ENCODE measurements at regions not wholly inside any gene's neighbourhood (a gene's known extent, or its start where the extent isn't known, plus 50 kb on each side); places are given as distances from the start of the nearest gene placed in this dataset.

- no peak for DNase-seq (ENCODE audit: low read depth, low spot score)
- Histone ChIP-seq H3K9me3 (ENCODE audit: low read depth, low read length) (no peaks in the 10 kb centered on the region), H3K27ac (no peak overlapping the region), H3K4me3 (no peak overlapping the region), H3K36me3 (ENCODE audit: insufficient read depth, low read length) (no peaks in the 10 kb centered on the region), H3K9ac (ENCODE audit: insufficient read length) (no peak overlapping the region)
- TF ChIP-seq EZH2 (IDR thresholded peaks at IDR 0.05) (no peak), POLR2AphosphoS5 (IDR thresholded peaks at IDR 0.05; ENCODE audit: borderline replicate concordance, low read depth, low read length) (no peak)
Measured at GRCh38 chr13:104868806-104869205, 1666.7 kb downstream of the EFNB2 start.

- no peaks in the 10 kb centered on the region for H3K36me3 ChIP-seq (ENCODE audit: insufficient read depth, low read length)
- TF ChIP-seq FOXP2 (optimal IDR thresholded peaks at IDR 0.05; ENCODE audit: control extremely low read depth, extremely low read length, insufficient read depth): no peak
- TF ChIP-seq POLR2AphosphoS5 (IDR thresholded peaks at IDR 0.05; ENCODE audit: borderline replicate concordance, low read depth, low read length): no peak
- no peak for TF ChIP-seq EZH2 (IDR thresholded peaks at IDR 0.05)
- no peak for DNase-seq (ENCODE audit: low read depth, low spot score)
- H3K4me3 ChIP-seq: no peak overlapping the region
- no peak overlapping the region for H3K27ac ChIP-seq
- H3K9me3 ChIP-seq (ENCODE audit: low read depth, low read length): no peaks in the 10 kb centered on the region
- H3K9ac ChIP-seq (ENCODE audit: insufficient read length): no peak overlapping the region
Measured at GRCh38 chr13:104855581-104855980, 1679.9 kb downstream of the EFNB2 start.

GRCh38 chr13:104854698-104855097 lies 1680.8 kb downstream of the EFNB2 start:
- Histone ChIP-seq H3K36me3 (ENCODE audit: insufficient read depth, low read length) (no peaks in the 10 kb centered on the region), H3K4me3 (no peak overlapping the region), H3K9me3 (ENCODE audit: low read depth, low read length) (no peaks in the 10 kb centered on the region), H3K9ac (ENCODE audit: insufficient read length) (no peak overlapping the region), H3K27ac (no peak overlapping the region)
- TF ChIP-seq POLR2AphosphoS5 (IDR thresholded peaks at IDR 0.05; ENCODE audit: borderline replicate concordance, low read depth, low read length) (no peak), EZH2 (IDR thresholded peaks at IDR 0.05) (no peak), FOXP2 (optimal IDR thresholded peaks at IDR 0.05; ENCODE audit: control extremely low read depth, extremely low read length, insufficient read depth) (no peak)
- no peak for DNase-seq (ENCODE audit: low read depth, low spot score)

GRCh38 chr13:104854007-104854406 lies 1681.5 kb downstream of the EFNB2 start:
- no peak overlapping the region for H3K27ac ChIP-seq
- no peak for TF ChIP-seq FOXP2 (optimal IDR thresholded peaks at IDR 0.05; ENCODE audit: control extremely low read depth, extremely low read length, insufficient read depth)
- H3K9me3 ChIP-seq (ENCODE audit: low read depth, low read length): no peaks in the 10 kb centered on the region
- H3K4me3 ChIP-seq: no peak overlapping the region
- no peak for DNase-seq (ENCODE audit: low read depth, low spot score)
- H3K9ac ChIP-seq (ENCODE audit: insufficient read length): no peak overlapping the region
- no peaks in the 10 kb centered on the region for H3K36me3 ChIP-seq (ENCODE audit: insufficient read depth, low read length)

- no peak overlapping the region for H3K4me3 ChIP-seq
- H3K9ac ChIP-seq (ENCODE audit: insufficient read length): no peak overlapping the region
- H3K9me3 ChIP-seq (ENCODE audit: low read depth, low read length): no peaks in the 10 kb centered on the region
- no peak for DNase-seq (ENCODE audit: low read depth, low spot score)
- H3K27ac ChIP-seq: no peak overlapping the region
- TF ChIP-seq FOXP2 (optimal IDR thresholded peaks at IDR 0.05; ENCODE audit: control extremely low read depth, extremely low read length, insufficient read depth) (no peak), POLR2AphosphoS5 (IDR thresholded peaks at IDR 0.05; ENCODE audit: borderline replicate concordance, low read depth, low read length) (no peak), EZH2 (IDR thresholded peaks at IDR 0.05) (no peak)
- H3K36me3 ChIP-seq (ENCODE audit: insufficient read depth, low read length): no peaks in the 10 kb centered on the region
Measured at GRCh38 chr13:104847922-104848321, 1687.5 kb downstream of the EFNB2 start.

GRCh38 chr13:104843401-104843800 lies 1692.1 kb downstream of the EFNB2 start:
- H3K4me3 ChIP-seq: no peak overlapping the region
- H3K9ac ChIP-seq (ENCODE audit: insufficient read length): no peak overlapping the region
- no peak for DNase-seq (ENCODE audit: low read depth, low spot score)
- no peaks in the 10 kb centered on the region for H3K36me3 ChIP-seq (ENCODE audit: insufficient read depth, low read length)
- no peaks in the 10 kb centered on the region for H3K9me3 ChIP-seq (ENCODE audit: low read depth, low read length)
- TF ChIP-seq POLR2AphosphoS5 (IDR thresholded peaks at IDR 0.05; ENCODE audit: borderline replicate concordance, low read depth, low read length): no peak
- no peak for TF ChIP-seq EZH2 (IDR thresholded peaks at IDR 0.05)
- no peak for TF ChIP-seq FOXP2 (optimal IDR thresholded peaks at IDR 0.05; ENCODE audit: control extremely low read depth, extremely low read length, insufficient read depth)
- H3K27ac ChIP-seq: no peak overlapping the region

GRCh38 chr13:104841110-104841509 lies 1694.4 kb downstream of the EFNB2 start:
- DNase-seq (ENCODE audit: low read depth, low spot score): no peak
- Histone ChIP-seq H3K9me3 (ENCODE audit: low read depth, low read length) (no peaks in the 10 kb centered on the region), H3K9ac (ENCODE audit: insufficient read length) (no peak overlapping the region), H3K4me3 (no peak overlapping the region), H3K36me3 (ENCODE audit: insufficient read depth, low read length) (no peaks in the 10 kb centered on the region), H3K27ac (no peak overlapping the region)
- TF ChIP-seq POLR2AphosphoS5 (IDR thresholded peaks at IDR 0.05; ENCODE audit: borderline replicate concordance, low read depth, low read length): no peak
- no peak for TF ChIP-seq FOXP2 (optimal IDR thresholded peaks at IDR 0.05; ENCODE audit: control extremely low read depth, extremely low read length, insufficient read depth)

- H3K9me3 ChIP-seq (ENCODE audit: low read depth, low read length): no peaks in the 10 kb centered on the region
- no peak overlapping the region for H3K27ac ChIP-seq
- DNase-seq (ENCODE audit: low read depth, low spot score): no peak
- H3K36me3 ChIP-seq (ENCODE audit: insufficient read depth, low read length): no peaks in the 10 kb centered on the region
- TF ChIP-seq FOXP2 (optimal IDR thresholded peaks at IDR 0.05; ENCODE audit: control extremely low read depth, extremely low read length, insufficient read depth) (no peak), EZH2 (IDR thresholded peaks at IDR 0.05) (no peak)
- no peak overlapping the region for H3K9ac ChIP-seq (ENCODE audit: insufficient read length)
- H3K4me3 ChIP-seq: no peak overlapping the region
Measured at GRCh38 chr13:104837756-104838155, 1697.7 kb downstream of the EFNB2 start.

GRCh38 chr13:104833221-104833620 lies 1702.2 kb downstream of the EFNB2 start:
- Histone ChIP-seq H3K36me3 (ENCODE audit: insufficient read depth, low read length) (no peaks in the 10 kb centered on the region), H3K4me3 (no peak overlapping the region), H3K9ac (ENCODE audit: insufficient read length) (no peak overlapping the region), H3K9me3 (ENCODE audit: low read depth, low read length) (no peaks in the 10 kb centered on the region), H3K27ac (no peak overlapping the region)
- DNase-seq (ENCODE audit: low read depth, low spot score): no peak
- TF ChIP-seq EZH2 (IDR thresholded peaks at IDR 0.05): no peak
- TF ChIP-seq POLR2AphosphoS5 (IDR thresholded peaks at IDR 0.05; ENCODE audit: borderline replicate concordance, low read depth, low read length): no peak
- no peak for TF ChIP-seq FOXP2 (optimal IDR thresholded peaks at IDR 0.05; ENCODE audit: control extremely low read depth, extremely low read length, insufficient read depth)

Measured in SK-N-MC (cell line).